Liver (tissue), 3 donors: ENCODE measurements at regions not wholly inside any gene's neighbourhood (a gene's known extent, or its start where the extent isn't known, plus 50 kb on each side); places are given as distances from the start of the nearest gene placed in this dataset.

ENCODE experiments used
- CTCF ChIP-seq: fragments of 150-350 bp; IDR thresholded peaks from 2 replicates; pipeline ENCODE4 v1.5.1; 2017; ENCODE audit warnings: improper control_type of control experiment, low read depth, low read length; ENCODE audit not compliant: missing input control
- SP1 ChIP-seq: IDR thresholded peaks from 2 replicates; pipeline ENCODE4 v1.6.1; 2018; ENCODE audit warnings: antibody characterized with exemption, mild to moderate bottlenecking
- donor health status: healthy.
- donor health status: healthy.

- TF ChIP-seq SP1 (no peak), CTCF (no peak)
Observed at GRCh38 chr16:86118467-86119307, 219.7 kb downstream of the IRF8 start.
